Skeletal muscle tissue (tissue), 3 donors: ENCODE measurements at regions not wholly inside any gene's neighbourhood (a gene's known extent, or its start where the extent isn't known, plus 50 kb on each side); places are given as distances from the start of the nearest gene placed in this dataset.

Source experiments
- H3K27ac ChIP-seq: one replicate; pipeline ENCODE4 v1.7.0; 2013; ENCODE audit warnings: mild to moderate bottlenecking, low read depth, low read length, inconsistent platforms
- H3K27me3 ChIP-seq, 3 donors: one replicate each; pipeline ENCODE4 v1.7.0; 2013; ENCODE audit warnings: low read length in 3 of 3; ENCODE audit not compliant: control insufficient read depth in 3 of 3, insufficient read depth in 3 of 3
- H3K36me3 ChIP-seq, 3 donors: one replicate each; pipeline ENCODE4 v1.7.0; 2013; ENCODE audit warnings: low read length in 3 of 3; ENCODE audit not compliant: control insufficient read depth in 3 of 3, insufficient read depth in 3 of 3
- H3K4me1 ChIP-seq, 3 donors: one replicate each; pipeline ENCODE4 v1.7.0; 2013; ENCODE audit warnings: low read length in 3 of 3, mild to moderate bottlenecking in 3 of 3; ENCODE audit not compliant: control insufficient read depth in 3 of 3, insufficient read depth in 3 of 3
- H3K4me3 ChIP-seq, 3 donors: one replicate each; pipeline ENCODE4 v1.7.0; 2013; ENCODE audit warnings: low read length in 3 of 3
- H3K9ac ChIP-seq, 3 donors: one replicate each; pipeline ENCODE4 v1.7.0; 2013; ENCODE audit warnings: low read length in 3 of 3, mild to moderate bottlenecking in 3 of 3, moderate library complexity in 2 of 3, low read depth in 1 of 3
- H3K9me3 ChIP-seq, 3 donors: one replicate each; pipeline ENCODE4 v1.7.0; 2013; ENCODE audit warnings: low read length in 3 of 3; ENCODE audit not compliant: control insufficient read depth in 3 of 3
- donor health status: Osteomylitis.

GRCh38 chr13:57832187-57832586 is 200.6 kb downstream of the PCDH17 start:
- Histone ChIP-seq H3K4me1 (no peaks in the 10 kb centered on the region), H3K27ac (no peak overlapping the region), H3K27me3 (no peaks in the 10 kb centered on the region), H3K36me3 (no peaks in the 10 kb centered on the region), H3K4me3 (no peak overlapping the region), H3K9ac (no peak overlapping the region), H3K9me3 (no peaks in the 10 kb centered on the region)

- no peaks in the 10 kb centered on the region for H3K27me3 ChIP-seq
- no peaks in the 10 kb centered on the region for H3K9me3 ChIP-seq
- no peaks in the 10 kb centered on the region for H3K36me3 ChIP-seq
- H3K27ac ChIP-seq = no peak overlapping the region
- no peak overlapping the region for H3K9ac ChIP-seq
- no peak overlapping the region for H3K4me3 ChIP-seq
- H3K4me1 ChIP-seq = no peaks in the 10 kb centered on the region
These were observed 206.3 kb downstream of the PCDH17 start for GRCh38 chr13:57837801-57838200.

DNA sequence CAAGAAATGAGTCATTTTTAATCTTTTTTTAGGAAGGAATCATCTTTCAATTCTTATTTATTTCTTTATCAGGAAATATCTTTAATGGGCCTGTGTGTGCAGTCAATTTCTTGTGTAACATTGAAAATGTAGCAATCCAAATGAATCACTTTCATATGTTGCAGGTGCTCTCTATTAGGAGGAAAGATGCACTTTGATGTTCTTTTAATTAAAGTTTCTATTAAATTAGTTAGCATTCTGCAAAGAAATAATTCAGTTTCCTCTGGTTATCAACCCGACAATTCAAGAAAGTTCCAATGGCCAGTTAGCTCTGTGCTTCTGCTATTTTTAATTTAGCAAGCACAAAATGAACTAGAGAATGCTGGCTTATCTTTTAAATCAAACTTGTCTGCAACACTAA is 212.0 kb downstream of the PCDH17 start:
- no peaks in the 10 kb centered on the region for H3K27me3 ChIP-seq
- no peak overlapping the region for H3K27ac ChIP-seq
- H3K9me3 ChIP-seq = peaks cover 0 to 4% (median 0%) of the 10 kb centered on the region in 3 donors
- H3K4me1 ChIP-seq = no peaks in the 10 kb centered on the region
- H3K4me3 ChIP-seq = no peak overlapping the region
- no peaks in the 10 kb centered on the region for H3K36me3 ChIP-seq
- H3K9ac ChIP-seq = no peak overlapping the region

DNA sequence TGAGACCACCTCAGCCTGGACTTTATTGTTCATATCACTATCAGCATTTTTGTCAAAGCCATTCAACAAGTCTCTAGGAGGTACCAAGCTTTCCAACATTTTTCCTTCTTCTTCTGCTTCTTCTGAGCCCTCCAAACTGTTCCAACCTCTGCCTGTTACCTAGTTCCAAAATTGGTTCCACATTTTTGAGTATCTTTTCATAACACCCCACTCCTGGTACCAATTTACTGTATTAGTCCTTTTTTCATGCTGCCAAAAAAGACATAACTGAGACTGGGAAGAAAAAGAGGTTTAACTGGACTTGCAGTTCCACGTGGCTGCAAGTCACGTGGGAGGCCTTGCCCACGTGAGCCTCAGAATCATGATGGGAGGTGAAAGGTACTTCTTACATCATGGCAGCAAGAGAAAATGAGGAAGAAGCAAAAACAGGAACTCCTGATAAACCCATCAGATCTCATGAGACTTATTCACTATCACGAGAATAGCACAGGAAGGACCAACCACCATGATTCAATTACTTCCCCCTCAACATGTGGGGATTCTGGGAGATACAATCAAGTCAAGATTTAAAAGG is 215.1 kb downstream of the PCDH17 start:
- Histone ChIP-seq H3K27me3 (no peaks in the 10 kb centered on the region), H3K9me3 (peaks cover 0 to 4% (median 0%) of the 10 kb centered on the region in 3 donors), H3K9ac (no peak overlapping the region), H3K4me1 (no peaks in the 10 kb centered on the region), H3K36me3 (no peaks in the 10 kb centered on the region), H3K4me3 (no peak overlapping the region), H3K27ac (no peak overlapping the region)

DNA sequence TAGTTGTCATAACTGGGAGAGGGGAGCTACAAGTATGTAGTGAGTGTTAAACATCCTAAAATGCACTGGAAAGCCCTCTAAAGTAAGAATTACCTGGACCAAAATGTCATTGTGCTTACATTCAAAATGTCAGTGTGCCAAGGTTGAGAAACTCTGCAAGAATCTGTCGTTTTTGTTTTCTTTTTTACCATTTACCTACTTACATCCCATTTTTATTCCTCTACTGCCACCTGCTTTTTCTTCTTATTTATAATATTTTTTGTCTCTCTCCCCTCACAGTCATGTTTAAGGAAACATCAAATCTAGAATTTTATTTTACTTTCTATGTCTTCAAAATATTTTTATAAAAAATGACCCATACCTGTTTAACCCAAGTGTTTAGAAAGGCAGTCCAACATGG is 226.4 kb downstream of the PCDH17 start:
- no peaks in the 10 kb centered on the region for H3K9me3 ChIP-seq
- no peaks in the 10 kb centered on the region for H3K27me3 ChIP-seq
- no peak overlapping the region for H3K27ac ChIP-seq
- no peaks in the 10 kb centered on the region for H3K4me1 ChIP-seq
- H3K36me3 ChIP-seq = no peaks in the 10 kb centered on the region
- no peak overlapping the region for H3K4me3 ChIP-seq
- H3K9ac ChIP-seq = no peak overlapping the region

DNA sequence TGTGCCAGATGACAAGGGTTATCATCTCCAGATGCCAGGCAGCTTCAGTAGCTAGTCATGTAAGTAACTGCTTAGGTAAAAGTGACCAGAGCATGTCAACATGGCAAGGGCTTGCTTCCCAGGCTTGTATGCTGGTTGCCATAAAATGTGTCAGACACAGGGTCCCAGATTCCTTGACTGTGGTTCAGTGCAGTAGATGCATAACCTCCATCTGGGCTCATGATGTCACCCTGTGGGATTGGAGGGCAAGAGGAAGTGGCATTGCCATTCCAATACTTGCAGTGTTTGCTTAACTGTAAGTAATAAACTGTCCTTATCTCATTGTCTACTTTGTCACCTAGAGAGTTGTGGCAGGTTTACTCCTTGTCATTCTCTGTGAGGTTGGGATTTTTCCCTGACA is 226.8 kb downstream of the PCDH17 start:
- H3K4me1 ChIP-seq = no peaks in the 10 kb centered on the region
- H3K4me3 ChIP-seq = no peak overlapping the region
- no peak overlapping the region for H3K27ac ChIP-seq
- H3K9me3 ChIP-seq = no peaks in the 10 kb centered on the region
- H3K36me3 ChIP-seq = no peaks in the 10 kb centered on the region
- H3K27me3 ChIP-seq = no peaks in the 10 kb centered on the region
- H3K9ac ChIP-seq = no peak overlapping the region

GRCh38 chr13:57862879-57863278 is 231.3 kb downstream of the PCDH17 start:
- no peak overlapping the region for H3K9ac ChIP-seq
- no peak overlapping the region for H3K4me3 ChIP-seq
- H3K27ac ChIP-seq = no peak overlapping the region
- H3K36me3 ChIP-seq = no peaks in the 10 kb centered on the region
- H3K9me3 ChIP-seq = no peaks in the 10 kb centered on the region
- H3K27me3 ChIP-seq = no peaks in the 10 kb centered on the region
- no peaks in the 10 kb centered on the region for H3K4me1 ChIP-seq

GRCh38 chr13:57865600-57866294 is 234.2 kb downstream of the PCDH17 start:
- no peaks in the 10 kb centered on the region for H3K27me3 ChIP-seq
- no peak overlapping the region for H3K9ac ChIP-seq
- H3K27ac ChIP-seq = no peak overlapping the region
- no peaks in the 10 kb centered on the region for H3K4me1 ChIP-seq
- H3K4me3 ChIP-seq = no peak overlapping the region
- no peaks in the 10 kb centered on the region for H3K36me3 ChIP-seq
- no peaks in the 10 kb centered on the region for H3K9me3 ChIP-seq

- no peak overlapping the region for H3K4me3 ChIP-seq
- no peak overlapping the region for H3K9ac ChIP-seq
- no peak overlapping the region for H3K27ac ChIP-seq
- no peaks in the 10 kb centered on the region for H3K4me1 ChIP-seq
- no peaks in the 10 kb centered on the region for H3K9me3 ChIP-seq
- H3K36me3 ChIP-seq = no peaks in the 10 kb centered on the region
- H3K27me3 ChIP-seq = no peaks in the 10 kb centered on the region
These were observed 243.0 kb downstream of the PCDH17 start for GRCh38 chr13:57874530-57874929.

DNA sequence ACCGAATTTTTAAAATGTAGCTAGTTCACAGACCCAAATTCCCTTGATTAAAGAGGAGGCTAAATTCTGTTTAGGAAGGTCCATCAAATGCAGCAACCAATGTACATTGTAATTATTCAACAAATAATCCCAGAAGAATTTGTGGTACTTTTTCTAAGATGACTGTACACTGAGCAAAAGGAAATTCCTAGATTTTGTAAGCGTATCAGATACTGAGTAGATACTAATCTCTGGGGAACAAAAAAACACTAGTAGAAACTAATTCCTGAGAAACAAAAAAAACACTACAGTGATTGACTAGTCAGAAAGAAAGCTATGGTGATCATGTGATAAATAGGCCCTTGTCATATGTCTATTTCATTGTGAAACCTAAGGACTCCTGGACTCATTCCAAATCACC is 246.1 kb downstream of the PCDH17 start:
- H3K4me1 ChIP-seq = no peaks in the 10 kb centered on the region
- no peak overlapping the region for H3K27ac ChIP-seq
- H3K36me3 ChIP-seq = no peaks in the 10 kb centered on the region

More for the DNA sequence above, 246.1 kb downstream of the PCDH17 start:
- Histone ChIP-seq H3K9me3 (no peaks in the 10 kb centered on the region), H3K4me3 (no peak overlapping the region), H3K9ac (no peak overlapping the region), H3K27me3 (no peaks in the 10 kb centered on the region)
